ENCODE measurements at regions not wholly inside any gene's neighbourhood (a gene's known extent, or its start where the extent isn't known, plus 50 kb on each side); places are given as distances from the start of the nearest gene placed in this dataset.
A peak's percentile ranks its signal among the peaks of the same experiment; 100 is the strongest.

GRCh38 chr3:185308126-185308754 lies 54.4 kb upstream of the EHHADH start:
- 96% methylated on average over 2 of the region's 2 CpGs for WGBS (ENCODE audit: low lambda C conversion rate)
- Histone ChIP-seq H3K9me2 (no peaks in the 10 kb centered on the region), H3K79me2 (ENCODE audit: insufficient read depth) (no peaks in the 10 kb centered on the region), H3K4me1 (ENCODE audit: control insufficient read depth in 1 of 2, insufficient read depth in 2 of 2, low read depth in 1 of 2, low read length in 1 of 2) (no peaks in the 10 kb centered on the region), H3K27ac (ENCODE audit: low read depth in 2 of 2, low read length in 1 of 2) (no peak overlapping the region), H2AFZ (ENCODE audit: low read depth) (no peak overlapping the region), H3K9me3 (no peaks in the 10 kb centered on the region), H3K4me2 (no peak overlapping the region), H3K27me3 (ENCODE audit: insufficient read depth) (no peaks in the 10 kb centered on the region), H4K20me1 (ENCODE audit: insufficient read depth) (no peaks in the 10 kb centered on the region), H3K4me3 (ENCODE audit: low read depth in 2 of 2, low read length in 1 of 2) (no peak overlapping the region; a peak in 1 of 4 replicates), H3K36me3 (replicated peaks in 1 of 2; ENCODE audit: control insufficient read depth in 1 of 2, insufficient read depth in 2 of 2, low read length in 1 of 2) (peaks cover 0 to 13% of the 10 kb centered on the region in 2 experiments), H3F3A (replicated peaks; ENCODE audit: insufficient read depth) (no peaks in the 10 kb centered on the region), H3K9ac (no peak overlapping the region)
- ChIA-PET POLR2A (interaction anchor here (0.6 kb wide), 1 partner anchor 19 kb away, joined by 5 read pairs; no protein-coding TSS in a partner anchor), CTCF (interaction anchor here (0.6 to 3.3 kb wide), 28 partner anchors 9 to 504 kb away, joined by 3 to 14 read pairs (median 4); no protein-coding TSS in a partner anchor)
- DNase-seq: peak; percentile 44
- TF ChIP-seq CTCF (IDR thresholded peaks at IDR 0.05): peak; percentile 62
- TF ChIP-seq GABPA (IDR thresholded peaks at IDR 0.05; ENCODE audit: low read depth): no peak
- TF ChIP-seq TCF12 (IDR thresholded peaks at IDR 0.05): no peak
- no peak for TF ChIP-seq USF1 (IDR thresholded peaks at IDR 0.05; ENCODE audit: borderline replicate concordance, low read depth)
- no peak for TF ChIP-seq TAF1 (IDR thresholded peaks at IDR 0.05; ENCODE audit: borderline replicate concordance, low read depth, low read length)
- TF ChIP-seq SMC3 (IDR thresholded peaks at IDR 0.05; ENCODE audit: low read depth, low read length): peak; percentile 22; the same call in 1 of the 2 replicates
- TF ChIP-seq MAX (IDR thresholded peaks at IDR 0.05; ENCODE audit: low read depth): no peak
- no peak for TF ChIP-seq MXI1 (IDR thresholded peaks at IDR 0.05; ENCODE audit: low read depth, low read length)
- no peak for TF ChIP-seq IRF3 (IDR thresholded peaks at IDR 0.05; ENCODE audit: low read depth, low read length)
- TF ChIP-seq NFIC (IDR thresholded peaks at IDR 0.05; ENCODE audit: borderline replicate concordance): no peak
- TF ChIP-seq MEF2A (IDR thresholded peaks at IDR 0.05; ENCODE audit: borderline replicate concordance, low read depth): no peak
- no peak for TF ChIP-seq RCOR1 (IDR thresholded peaks at IDR 0.05; ENCODE audit: low read length)
- TF ChIP-seq JUND (IDR thresholded peaks at IDR 0.05): no peak
- TF ChIP-seq EP300 (IDR thresholded peaks at IDR 0.05; ENCODE audit: borderline replicate concordance in 1 of 2, low read depth in 1 of 2, low read length in 1 of 2): no peak
- TF ChIP-seq PBX3 (IDR thresholded peaks at IDR 0.05): no peak
- TF ChIP-seq RAD21 (IDR thresholded peaks at IDR 0.05; ENCODE audit: low read length): peak; percentile 68
- no peak for TF ChIP-seq EZH2phosphoT487 (IDR thresholded peaks at IDR 0.05; ENCODE audit: borderline replicate concordance, low read depth)
- no peak for TF ChIP-seq GATA2 (CRISPR knock-in tag; IDR thresholded peaks at IDR 0.05)

Data from SK-N-SH (cell line).